ENCODE measurements at regions not wholly inside any gene's neighbourhood (a gene's known extent, or its start where the extent isn't known, plus 50 kb on each side); places are given as distances from the start of the nearest gene placed in this dataset.

GRCh38 chr9:105121861-105122430, 122.5 kb upstream of the SLC44A1 start:
- TF ChIP-seq CTCF (IDR thresholded peaks at IDR 0.05; ENCODE audit: low read length) (no peak), EZH2phosphoT487 (IDR thresholded peaks at IDR 0.05; ENCODE audit: low read length) (no peak)
